ENCODE measurements at regions not wholly inside any gene's neighbourhood (a gene's known extent, or its start where the extent isn't known, plus 50 kb on each side); places are given as distances from the start of the nearest gene placed in this dataset.

DNA sequence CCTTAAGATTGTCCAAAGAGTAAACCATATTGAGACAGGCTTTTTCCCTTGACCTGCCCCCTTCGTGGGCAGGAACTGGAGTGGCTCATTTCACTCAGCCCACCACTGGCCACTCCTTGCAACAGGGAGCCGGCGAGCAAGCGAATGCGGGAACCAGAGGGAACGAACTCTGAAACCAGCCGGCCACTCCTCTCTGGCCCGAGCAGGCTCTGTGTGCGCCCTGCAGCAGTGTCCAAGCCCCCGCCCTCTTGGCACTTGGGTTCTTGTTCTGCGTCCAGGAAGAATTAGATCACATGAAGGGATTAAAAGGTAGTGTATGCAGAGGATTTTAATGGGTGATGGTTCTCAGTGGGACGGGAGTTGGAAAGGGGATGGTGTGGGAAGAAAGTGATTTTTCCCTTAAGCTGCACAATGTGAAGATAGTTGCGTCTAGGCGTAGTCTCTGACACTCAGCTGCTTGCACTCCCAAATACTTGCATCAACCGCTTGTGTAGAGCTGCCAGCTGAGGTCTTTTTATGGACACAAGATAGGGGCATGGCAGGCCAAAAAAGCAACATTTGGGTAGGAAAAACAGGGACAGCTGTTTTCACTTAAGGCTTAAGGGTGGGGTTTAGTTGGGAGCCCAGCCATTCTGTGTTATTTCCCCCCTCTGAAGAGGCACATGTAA is 1209.7 kb upstream of the PCDH20 start:
- TF ChIP-seq, protein P1, sequence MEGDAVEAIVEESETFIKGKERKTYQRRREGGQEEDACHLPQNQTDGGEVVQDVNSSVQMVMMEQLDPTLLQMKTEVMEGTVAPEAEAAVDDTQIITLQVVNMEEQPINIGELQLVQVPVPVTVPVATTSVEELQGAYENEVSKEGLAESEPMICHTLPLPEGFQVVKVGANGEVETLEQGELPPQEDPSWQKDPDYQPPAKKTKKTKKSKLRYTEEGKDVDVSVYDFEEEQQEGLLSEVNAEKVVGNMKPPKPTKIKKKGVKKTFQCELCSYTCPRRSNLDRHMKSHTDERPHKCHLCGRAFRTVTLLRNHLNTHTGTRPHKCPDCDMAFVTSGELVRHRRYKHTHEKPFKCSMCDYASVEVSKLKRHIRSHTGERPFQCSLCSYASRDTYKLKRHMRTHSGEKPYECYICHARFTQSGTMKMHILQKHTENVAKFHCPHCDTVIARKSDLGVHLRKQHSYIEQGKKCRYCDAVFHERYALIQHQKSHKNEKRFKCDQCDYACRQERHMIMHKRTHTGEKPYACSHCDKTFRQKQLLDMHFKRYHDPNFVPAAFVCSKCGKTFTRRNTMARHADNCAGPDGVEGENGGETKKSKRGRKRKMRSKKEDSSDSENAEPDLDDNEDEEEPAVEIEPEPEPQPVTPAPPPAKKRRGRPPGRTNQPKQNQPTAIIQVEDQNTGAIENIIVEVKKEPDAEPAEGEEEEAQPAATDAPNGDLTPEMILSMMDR (IDR thresholded peaks at IDR 0.05) = no peak
- TF ChIP-seq EP300 (IDR thresholded peaks at IDR 0.05) (no peak), POLR2AphosphoS5 (IDR thresholded peaks at IDR 0.05) (no peak)

Measured in gastroesophageal sphincter (tissue), 3 donors.